KMS-11 (cell line): ENCODE measurements at regions not wholly inside any gene's neighbourhood (a gene's known extent, or its start where the extent isn't known, plus 50 kb on each side); places are given as distances from the start of the nearest gene placed in this dataset.

Experiments used
- H2AFZ ChIP-seq: fragments of 200-600 bp; sonication (generic); 2 replicates; pipeline ENCODE4 v1.6.1; 2016; ENCODE audit warnings: antibody characterized with exemption, mixed run types, low read depth
- H3K27ac ChIP-seq: fragments of 200-600 bp; sonication (generic); 2 replicates; pipeline ENCODE4 v1.6.1; 2016; ENCODE audit warnings: mild to moderate bottlenecking, mixed run types
- H3K27me3 ChIP-seq: fragments of 200-600 bp; sonication (generic); 2 replicates; pipeline ENCODE4 v1.6.1; 2017; ENCODE audit warnings: mild to moderate bottlenecking, low read depth, mixed run types, moderate library complexity; ENCODE audit not compliant: insufficient read depth
- H3K36me3 ChIP-seq: fragments of 200-600 bp; sonication (generic); 2 replicates; pipeline ENCODE4 v1.6.1; 2017; ENCODE audit warnings: mild to moderate bottlenecking, mixed run types; ENCODE audit not compliant: insufficient read depth
- H3K4me1 ChIP-seq: fragments of 200-600 bp; sonication (generic); 2 replicates; pipeline ENCODE4 v1.6.1; 2016; ENCODE audit warnings: mild to moderate bottlenecking, low read depth, mixed run types; ENCODE audit not compliant: poor library complexity, severe bottlenecking
- H3K4me2 ChIP-seq: fragments of 200-600 bp; sonication (generic); 2 replicates; pipeline ENCODE4 v1.7.0; 2016; ENCODE audit warnings: mild to moderate bottlenecking, mixed run types
- H3K4me3 ChIP-seq: fragments of 200-600 bp; sonication (generic); IDR thresholded peaks from 2 replicates; pipeline ENCODE4 v1.6.1; 2017; ENCODE audit warnings: low read depth, low read length, mixed read lengths; ENCODE audit not compliant: insufficient read depth
- H3K79me2 ChIP-seq: fragments of 200-600 bp; sonication (generic); 2 replicates; pipeline ENCODE4 v1.6.1; 2016; ENCODE audit warnings: low read depth, mixed run types; ENCODE audit not compliant: insufficient read depth
- H3K9ac ChIP-seq: fragments of 200-600 bp; sonication (generic); 2 replicates; pipeline ENCODE4 v1.6.1; 2016; ENCODE audit warnings: mild to moderate bottlenecking, mixed run types
- H4K20me1 ChIP-seq: fragments of 200-600 bp; sonication (generic); 2 replicates; pipeline ENCODE4 v1.6.1; 2016; ENCODE audit warnings: mild to moderate bottlenecking, mixed run types; ENCODE audit not compliant: insufficient read depth
- TF ChIP-seq, protein P1 (sequence below): fragments of 200-600 bp; sonication (generic); conservative IDR thresholded peaks from 2 replicates; pipeline ENCODE4 v1.6.1; 2017; ENCODE audit warnings: low read depth, mild to moderate bottlenecking, antibody characterized with exemption, low read length, moderate library complexity, mixed read lengths

DNA sequence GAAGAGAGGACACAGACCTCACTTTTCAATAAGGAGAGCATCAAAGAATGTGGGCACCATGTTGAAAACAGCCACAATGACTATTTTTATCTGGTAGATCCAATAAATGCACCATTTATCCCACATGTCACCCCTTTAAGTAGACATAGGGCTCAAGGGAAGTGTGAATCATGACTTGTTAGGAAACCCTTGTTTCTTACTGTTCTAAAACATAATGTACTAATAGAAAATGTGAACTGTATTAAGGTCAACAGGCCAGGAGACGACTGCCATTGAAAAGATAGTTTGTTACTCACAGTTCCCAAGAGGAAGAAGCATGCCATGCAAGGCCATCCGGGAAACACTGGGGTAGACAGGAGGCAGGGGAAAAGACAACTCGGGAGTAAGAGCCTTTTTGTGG, 137.7 kb downstream of the EN1 start:
- no peak overlapping the region for H3K4me2 ChIP-seq
- no peaks in the 10 kb centered on the region for H3K79me2 ChIP-seq
- H2AFZ ChIP-seq = no peak overlapping the region
- no peaks in the 10 kb centered on the region for H4K20me1 ChIP-seq
- no peak overlapping the region for H3K9ac ChIP-seq
- H3K4me3 ChIP-seq = no peak overlapping the region
- no peaks in the 10 kb centered on the region for H3K27me3 ChIP-seq
- no peak overlapping the region for H3K27ac ChIP-seq
- TF ChIP-seq, protein P1, sequence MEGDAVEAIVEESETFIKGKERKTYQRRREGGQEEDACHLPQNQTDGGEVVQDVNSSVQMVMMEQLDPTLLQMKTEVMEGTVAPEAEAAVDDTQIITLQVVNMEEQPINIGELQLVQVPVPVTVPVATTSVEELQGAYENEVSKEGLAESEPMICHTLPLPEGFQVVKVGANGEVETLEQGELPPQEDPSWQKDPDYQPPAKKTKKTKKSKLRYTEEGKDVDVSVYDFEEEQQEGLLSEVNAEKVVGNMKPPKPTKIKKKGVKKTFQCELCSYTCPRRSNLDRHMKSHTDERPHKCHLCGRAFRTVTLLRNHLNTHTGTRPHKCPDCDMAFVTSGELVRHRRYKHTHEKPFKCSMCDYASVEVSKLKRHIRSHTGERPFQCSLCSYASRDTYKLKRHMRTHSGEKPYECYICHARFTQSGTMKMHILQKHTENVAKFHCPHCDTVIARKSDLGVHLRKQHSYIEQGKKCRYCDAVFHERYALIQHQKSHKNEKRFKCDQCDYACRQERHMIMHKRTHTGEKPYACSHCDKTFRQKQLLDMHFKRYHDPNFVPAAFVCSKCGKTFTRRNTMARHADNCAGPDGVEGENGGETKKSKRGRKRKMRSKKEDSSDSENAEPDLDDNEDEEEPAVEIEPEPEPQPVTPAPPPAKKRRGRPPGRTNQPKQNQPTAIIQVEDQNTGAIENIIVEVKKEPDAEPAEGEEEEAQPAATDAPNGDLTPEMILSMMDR = no peak
- no peaks in the 10 kb centered on the region for H3K4me1 ChIP-seq
- no peaks in the 10 kb centered on the region for H3K36me3 ChIP-seq

- no peaks in the 10 kb centered on the region for H4K20me1 ChIP-seq
- no peak overlapping the region for H3K9ac ChIP-seq
- H3K4me2 ChIP-seq = no peak overlapping the region
- H3K4me1 ChIP-seq = no peaks in the 10 kb centered on the region
- TF ChIP-seq, protein P1 = no peak
- no peaks in the 10 kb centered on the region for H3K27me3 ChIP-seq
- H3K79me2 ChIP-seq = no peaks in the 10 kb centered on the region
- H3K27ac ChIP-seq = no peak overlapping the region
- H2AFZ ChIP-seq = no peak overlapping the region
- H3K36me3 ChIP-seq = no peaks in the 10 kb centered on the region
- no peak overlapping the region for H3K4me3 ChIP-seq
Measured at GRCh38 chr2:118706844-118707243, 140.6 kb downstream of the EN1 start.

- Histone ChIP-seq H3K4me1 (no peaks in the 10 kb centered on the region), H3K36me3 (no peaks in the 10 kb centered on the region), H3K9ac (no peak overlapping the region), H3K79me2 (no peaks in the 10 kb centered on the region), H3K27me3 (no peaks in the 10 kb centered on the region), H4K20me1 (no peaks in the 10 kb centered on the region), H2AFZ (no peak overlapping the region), H3K27ac (no peak overlapping the region), H3K4me3 (no peak overlapping the region), H3K4me2 (no peak overlapping the region)
- TF ChIP-seq, protein P1 = no peak
Measured at GRCh38 chr2:118706371-118706770, 141.1 kb downstream of the EN1 start.

DNA sequence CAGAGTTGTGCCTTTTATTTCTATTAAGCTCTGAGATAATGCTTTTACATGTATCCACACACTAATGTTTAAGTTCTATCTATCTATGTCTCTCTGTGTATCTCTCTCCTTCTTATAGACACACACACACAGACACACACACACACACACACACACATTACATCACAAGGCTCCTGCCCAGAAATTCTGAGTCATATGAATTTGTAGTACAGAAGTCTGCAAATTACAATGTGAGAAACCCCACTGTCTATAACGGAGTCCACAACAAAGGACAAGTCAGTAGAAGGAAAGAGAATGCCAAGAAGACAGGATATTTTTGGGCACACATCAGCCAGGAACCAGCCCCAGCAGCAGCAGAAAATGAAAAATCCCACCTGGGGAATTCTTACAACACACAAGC, 142.4 kb downstream of the EN1 start:
- Histone ChIP-seq H3K79me2 (no peaks in the 10 kb centered on the region), H3K9ac (no peak overlapping the region), H3K27me3 (no peaks in the 10 kb centered on the region), H3K36me3 (no peaks in the 10 kb centered on the region), H3K4me1 (peaks cover 4% of the 10 kb centered on the region), H3K4me3 (no peak overlapping the region), H3K4me2 (no peak overlapping the region), H3K27ac (no peak overlapping the region), H4K20me1 (no peaks in the 10 kb centered on the region), H2AFZ (no peak overlapping the region)
- TF ChIP-seq, protein P1 = no peak
